ENCODE measurements at regions not wholly inside any gene's neighbourhood (a gene's known extent, or its start where the extent isn't known, plus 50 kb on each side); places are given as distances from the start of the nearest gene placed in this dataset.

GRCh38 chr6:166677941-166678340 is 50.9 kb upstream of the RPS6KA2 start (continued):
- TF ChIP-seq ZNF274 (IDR thresholded peaks at IDR 0.05; ENCODE audit: low read length) (no peak), ZNF274 (tag by site-specific recombination; IDR thresholded peaks at IDR 0.05; ENCODE audit: borderline replicate concordance) (no peak), ZNF184 (tag by site-specific recombination; IDR thresholded peaks at IDR 0.05) (no peak), ZNF518A (tag by site-specific recombination; conservative IDR thresholded peaks at IDR 0.05; ENCODE audit: low read depth) (no peak), ZNF623 (tag by site-specific recombination; IDR thresholded peaks at IDR 0.05) (no peak), PRDM2 (tag by site-specific recombination; IDR thresholded peaks at IDR 0.05; ENCODE audit: borderline replicate concordance) (no peak), ZSCAN5A (tag by site-specific recombination; IDR thresholded peaks at IDR 0.05) (no peak), BCL11B (tag by site-specific recombination; IDR thresholded peaks at IDR 0.05; ENCODE audit: low read depth) (no peak)

Measured in HEK293 (cell line).